ENCODE measurements at regions not wholly inside any gene's neighbourhood (a gene's known extent, or its start where the extent isn't known, plus 50 kb on each side); places are given as distances from the start of the nearest gene placed in this dataset.
"Not testable (repeated sequence)": the region's sequence is repeated elsewhere in the genome, so short reads cannot be mapped to it uniquely, and the experiment has no call there.

GRCh38 chr5:108536321-108536720 is 154.4 kb upstream of the FBXL17 start:
- no peak overlapping the region for H3K27ac ChIP-seq (ENCODE audit: low read depth in 2 of 2, low read length in 2 of 2)
- FAIRE-seq = no peak
- DNase-seq = no peak
- H3K27me3 ChIP-seq (ENCODE audit: control insufficient read depth, insufficient read depth, low read length) = no peaks in the 10 kb centered on the region
- no peak overlapping the region for H3K9ac ChIP-seq (ENCODE audit: low read length in 3 of 3)
- TF ChIP-seq CTCF (IDR thresholded peaks at IDR 0.05; ENCODE audit: borderline replicate concordance, extremely low read depth, insufficient read depth) = no peak
- H3K4me1 ChIP-seq (ENCODE audit: control insufficient read depth in 2 of 3, insufficient read depth in 2 of 3, low read depth in 1 of 3, low read length in 3 of 3) = no peaks in the 10 kb centered on the region
- H3K36me3 ChIP-seq (ENCODE audit: control insufficient read depth in 2 of 3, insufficient read depth in 3 of 3, low read length in 3 of 3) = no peaks in the 10 kb centered on the region
- intact Hi-C loops (cut with DNase I) = no loop called here
- H3K4me3 ChIP-seq (ENCODE audit: low read length in 3 of 3) = no peak overlapping the region
- no peaks in the 10 kb centered on the region for H3K9me3 ChIP-seq (ENCODE audit: control insufficient read depth in 2 of 3, insufficient read depth in 1 of 3, low read length in 3 of 3)

- not testable (repeated sequence) for H3K9ac ChIP-seq (ENCODE audit: low read length in 3 of 3); H3K4me1 ChIP-seq (ENCODE audit: control insufficient read depth in 2 of 3, insufficient read depth in 2 of 3, low read depth in 1 of 3, low read length in 3 of 3)
Observed at GRCh38 chr5:108532129-108532445, 150.2 kb upstream of the FBXL17 start.

GRCh38 chr5:108531367-108532128 is 149.7 kb upstream of the FBXL17 start:
- FAIRE-seq = no peak
- no peak for TF ChIP-seq CTCF (IDR thresholded peaks at IDR 0.05; ENCODE audit: borderline replicate concordance, extremely low read depth, insufficient read depth)
- intact Hi-C loops (cut with DNase I) = no loop called here

More at GRCh38 chr5:108532129-108532445, 150.2 kb upstream of the FBXL17 start:
- H3K36me3 ChIP-seq (ENCODE audit: control insufficient read depth in 2 of 3, insufficient read depth in 3 of 3, low read length in 3 of 3); H3K4me3 ChIP-seq (ENCODE audit: low read length in 3 of 3); H3K9me3 ChIP-seq (ENCODE audit: control insufficient read depth in 2 of 3, insufficient read depth in 1 of 3, low read length in 3 of 3); DNase-seq; H3K27me3 ChIP-seq (ENCODE audit: control insufficient read depth, insufficient read depth, low read length); intact Hi-C loops (cut with DNase I); H3K27ac ChIP-seq (ENCODE audit: low read depth in 2 of 2, low read length in 2 of 2); FAIRE-seq: not testable (repeated sequence)

DNA sequence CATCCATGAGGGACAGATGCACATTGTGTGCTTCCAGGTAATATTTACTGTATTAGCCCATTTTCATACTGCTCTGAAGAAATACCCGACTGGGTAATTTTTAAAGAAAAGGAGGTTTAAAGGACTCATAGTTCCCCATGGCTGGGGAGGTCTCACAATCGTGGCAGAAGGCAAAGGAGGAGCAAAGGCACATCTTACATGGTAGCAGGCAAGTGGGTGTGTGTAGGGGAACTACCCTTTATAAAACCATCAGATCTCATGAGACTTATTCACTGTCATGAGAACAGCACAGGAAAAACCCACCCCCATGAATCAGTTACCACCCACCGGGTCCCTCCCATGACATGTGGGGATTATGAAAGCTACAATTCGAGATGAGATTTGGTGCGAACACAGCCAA is 148.8 kb upstream of the FBXL17 start:
- Histone ChIP-seq H3K4me3 (ENCODE audit: low read length in 3 of 3) (no peak overlapping the region), H3K9me3 (ENCODE audit: control insufficient read depth in 2 of 3, insufficient read depth in 1 of 3, low read length in 3 of 3) (no peaks in the 10 kb centered on the region), H3K4me1 (ENCODE audit: control insufficient read depth in 2 of 3, insufficient read depth in 2 of 3, low read depth in 1 of 3, low read length in 3 of 3) (no peaks in the 10 kb centered on the region), H3K36me3 (ENCODE audit: control insufficient read depth in 2 of 3, insufficient read depth in 3 of 3, low read length in 3 of 3) (no peaks in the 10 kb centered on the region), H3K27ac (ENCODE audit: low read depth in 2 of 2, low read length in 2 of 2) (no peak overlapping the region), H3K9ac (ENCODE audit: low read length in 3 of 3) (no peak overlapping the region), H3K27me3 (ENCODE audit: control insufficient read depth, insufficient read depth, low read length) (no peaks in the 10 kb centered on the region)
- FAIRE-seq = no peak
- intact Hi-C loops (cut with DNase I) = no loop called here
- DNase-seq = no peak
- TF ChIP-seq CTCF (IDR thresholded peaks at IDR 0.05; ENCODE audit: borderline replicate concordance, extremely low read depth, insufficient read depth) = no peak

More at GRCh38 chr5:108531367-108532128, 149.7 kb upstream of the FBXL17 start:
- Histone ChIP-seq H3K36me3 (ENCODE audit: control insufficient read depth in 2 of 3, insufficient read depth in 3 of 3, low read length in 3 of 3) (no peaks in the 10 kb centered on the region), H3K27me3 (ENCODE audit: control insufficient read depth, insufficient read depth, low read length) (no peaks in the 10 kb centered on the region), H3K27ac (ENCODE audit: low read depth in 2 of 2, low read length in 2 of 2) (no peak overlapping the region), H3K4me3 (ENCODE audit: low read length in 3 of 3) (no peak overlapping the region), H3K4me1 (ENCODE audit: control insufficient read depth in 2 of 3, insufficient read depth in 2 of 3, low read depth in 1 of 3, low read length in 3 of 3) (no peaks in the 10 kb centered on the region), H3K9ac (ENCODE audit: low read length in 3 of 3) (no peak overlapping the region), H3K9me3 (ENCODE audit: control insufficient read depth in 2 of 3, insufficient read depth in 1 of 3, low read length in 3 of 3) (no peaks in the 10 kb centered on the region)
- no peak for DNase-seq

Measured in kidney (tissue), 13 donors.